ENCODE measurements at regions not wholly inside any gene's neighbourhood (a gene's known extent, or its start where the extent isn't known, plus 50 kb on each side); places are given as distances from the start of the nearest gene placed in this dataset.
A peak's percentile ranks its signal among the peaks of the same experiment; 100 is the strongest.
"Not testable (repeated sequence)": the region's sequence is repeated elsewhere in the genome, so short reads cannot be mapped to it uniquely, and the experiment has no call there.

- DNase-seq, result peak in 2 of 56 donors; percentile 16 to 43
Observed at GRCh38 chr20:30899370-30900079, 357.9 kb upstream of the DEFB115 start.

- DNase-seq, result not testable (repeated sequence)
Observed at GRCh38 chr20:30900080-30900719, 357.3 kb upstream of the DEFB115 start.

- DNase-seq, result not testable (repeated sequence)
Observed at GRCh38 chr20:30905231-30905630, 352.2 kb upstream of the DEFB115 start.

GRCh38 chr20:30910937-30911725, 346.3 kb upstream of the DEFB115 start:
- no peak for DNase-seq

- DNase-seq, result not testable (repeated sequence)
Observed at GRCh38 chr20:30911832-30912660, 345.4 kb upstream of the DEFB115 start.

- not testable (repeated sequence) for DNase-seq
Observed at GRCh38 chr20:30912661-30913026, 344.8 kb upstream of the DEFB115 start.

- DNase-seq, result not testable (repeated sequence)
Observed at GRCh38 chr20:30916404-30916803, 341.1 kb upstream of the DEFB115 start.

GRCh38 chr20:30919514-30920188, 337.8 kb upstream of the DEFB115 start:
- DNase-seq, result no peak

GRCh38 chr20:30921286-30922071, 336.0 kb upstream of the DEFB115 start:
- no peak for DNase-seq

GRCh38 chr20:30922129-30922528, 335.3 kb upstream of the DEFB115 start:
- DNase-seq, result no peak

GRCh38 chr20:30937790-30938189, 319.7 kb upstream of the DEFB115 start:
- DNase-seq, result no peak

GRCh38 chr20:30949761-30950160, 307.7 kb upstream of the DEFB115 start:
- no peak for DNase-seq

- not testable (repeated sequence) for DNase-seq
Observed at GRCh38 chr20:30951088-30951487, 306.4 kb upstream of the DEFB115 start.

GRCh38 chr20:30956649-30957048, 300.8 kb upstream of the DEFB115 start:
- DNase-seq, result not testable (repeated sequence)

- DNase-seq, result not testable (repeated sequence)
Observed at GRCh38 chr20:30959208-30959607, 298.3 kb upstream of the DEFB115 start.

GRCh38 chr20:30963591-30963990, 293.9 kb upstream of the DEFB115 start:
- no peak for DNase-seq

GRCh38 chr20:30975859-30976258, 281.6 kb upstream of the DEFB115 start:
- not testable (repeated sequence) for DNase-seq

- no peak for DNase-seq
Observed at GRCh38 chr20:30985386-30985785, 272.1 kb upstream of the DEFB115 start.
